ENCODE measurements at regions not wholly inside any gene's neighbourhood (a gene's known extent, or its start where the extent isn't known, plus 50 kb on each side); places are given as distances from the start of the nearest gene placed in this dataset.

- H3K4me1 ChIP-seq, result no peaks in the 10 kb centered on the region
- DNase-seq (no peak), ATAC-seq (ENCODE audit: low FRiP score in 2 of 2) (no peak)
- TF ChIP-seq EP300 (IDR thresholded peaks at IDR 0.05), result no peak
- H3K36me3 ChIP-seq, result no peaks in the 10 kb centered on the region
- H3K27ac ChIP-seq, result no peak overlapping the region
- H3K9me3 ChIP-seq, result no peaks in the 10 kb centered on the region
- no peaks in the 10 kb centered on the region for H3K27me3 ChIP-seq
- H3K4me3 ChIP-seq, result no peak overlapping the region
- 39% methylated on average over 2 of the region's 2 CpGs for WGBS, 2 donors
Observed at GRCh38 chr4:37138789-37139188, 105.8 kb upstream of the NWD2 start.

- DNase-seq (no peak), ATAC-seq (ENCODE audit: low FRiP score in 2 of 2) (no peak)
- H3K9me3 ChIP-seq, result no peaks in the 10 kb centered on the region
- TF ChIP-seq CTCF (IDR thresholded peaks at IDR 0.05) (no peak), EP300 (IDR thresholded peaks at IDR 0.05) (no peak), POLR2AphosphoS5 (IDR thresholded peaks at IDR 0.05) (no peak), POLR2A (IDR thresholded peaks at IDR 0.05) (no peak)
- no peak overlapping the region for H3K4me3 ChIP-seq
- 20 to 34% methylated on average over 1 of the region's 1 CpG for WGBS, 2 donors
- no peaks in the 10 kb centered on the region for H3K27me3 ChIP-seq
- H3K27ac ChIP-seq, result no peak overlapping the region
- no peaks in the 10 kb centered on the region for H3K36me3 ChIP-seq
- H3K4me1 ChIP-seq, result no peaks in the 10 kb centered on the region
Observed at GRCh38 chr4:37139987-37140386, 104.6 kb upstream of the NWD2 start.

- Histone ChIP-seq H3K36me3 (no peaks in the 10 kb centered on the region), H3K27me3 (no peaks in the 10 kb centered on the region), H3K27ac (no peak overlapping the region), H3K4me3 (no peak overlapping the region), H3K9me3 (no peaks in the 10 kb centered on the region), H3K4me1 (no peaks in the 10 kb centered on the region)
- WGBS, 2 donors, result 65 to 78% methylated on average over 2 of the region's 2 CpGs
- DNase-seq (no peak), ATAC-seq (ENCODE audit: low FRiP score in 2 of 2) (no peak)
- TF ChIP-seq POLR2AphosphoS5 (IDR thresholded peaks at IDR 0.05) (no peak), CTCF (IDR thresholded peaks at IDR 0.05) (no peak), EP300 (IDR thresholded peaks at IDR 0.05) (no peak), POLR2A (IDR thresholded peaks at IDR 0.05) (no peak)
Observed at GRCh38 chr4:37146260-37146659, 98.3 kb upstream of the NWD2 start.

GRCh38 chr4:37157476-37158167 is 86.9 kb upstream of the NWD2 start:
- H3K9me3 ChIP-seq, result no peaks in the 10 kb centered on the region
- no peaks in the 10 kb centered on the region for H3K4me1 ChIP-seq
- no peak overlapping the region for H3K27ac ChIP-seq
- no peak overlapping the region for H3K4me3 ChIP-seq
- no peaks in the 10 kb centered on the region for H3K27me3 ChIP-seq
- 70 to 77% methylated on average over 2 of the region's 2 CpGs for WGBS, 2 donors
- no peaks in the 10 kb centered on the region for H3K36me3 ChIP-seq
- TF ChIP-seq POLR2A (IDR thresholded peaks at IDR 0.05) (no peak), EP300 (IDR thresholded peaks at IDR 0.05) (no peak), CTCF (IDR thresholded peaks at IDR 0.05) (no peak), POLR2AphosphoS5 (IDR thresholded peaks at IDR 0.05) (no peak)
- no peak for DNase-seq
- ATAC-seq (ENCODE audit: low FRiP score in 2 of 2), result no peak

- H3K4me3 ChIP-seq, result no peak overlapping the region
- TF ChIP-seq EP300 (IDR thresholded peaks at IDR 0.05), result no peak
- TF ChIP-seq POLR2A (IDR thresholded peaks at IDR 0.05), result no peak
- no peak for TF ChIP-seq CTCF (IDR thresholded peaks at IDR 0.05)
- no peak overlapping the region for H3K27ac ChIP-seq
- WGBS, 2 donors, result 86 to 88% methylated on average over 8 of the region's 8 CpGs
- no peaks in the 10 kb centered on the region for H3K4me1 ChIP-seq
- no peak for ATAC-seq (ENCODE audit: low FRiP score in 2 of 2)
- no peaks in the 10 kb centered on the region for H3K9me3 ChIP-seq
- DNase-seq, result no peak
- no peaks in the 10 kb centered on the region for H3K36me3 ChIP-seq
- no peaks in the 10 kb centered on the region for H3K27me3 ChIP-seq
Observed at GRCh38 chr4:37160653-37161052, 83.9 kb upstream of the NWD2 start.
